ENCODE measurements at regions not wholly inside any gene's neighbourhood (a gene's known extent, or its start where the extent isn't known, plus 50 kb on each side); places are given as distances from the start of the nearest gene placed in this dataset.

GRCh38 chr3:94220426-94220825, 157.6 kb downstream of the NSUN3 start (continued):
- TF ChIP-seq SP1 (IDR thresholded peaks at IDR 0.05; ENCODE audit: low read depth, low read length) (no peak), SIX5 (IDR thresholded peaks at IDR 0.05; ENCODE audit: low read depth, low read length) (no peak), FOSL1 (IDR thresholded peaks at IDR 0.05; ENCODE audit: insufficient read depth, low read depth, low read length) (no peak), ATF2 (IDR thresholded peaks at IDR 0.05; ENCODE audit: low read length) (no peak), RXRA (IDR thresholded peaks at IDR 0.05; ENCODE audit: insufficient read depth, low read depth, low read length) (no peak), ATF3 (IDR thresholded peaks at IDR 0.05; ENCODE audit: insufficient read depth, low read depth, low read length) (no peak), CEBPB (IDR thresholded peaks at IDR 0.05; ENCODE audit: low read depth, low read length) (no peak), CBX5 (IDR thresholded peaks at IDR 0.05; ENCODE audit: low read depth, low read length) (no peak), MAX (IDR thresholded peaks at IDR 0.05) (no peak), BRCA1 (IDR thresholded peaks at IDR 0.05; ENCODE audit: low read depth, low read length) (no peak), SP4 (IDR thresholded peaks at IDR 0.05; ENCODE audit: low read length) (no peak), POU5F1 (IDR thresholded peaks at IDR 0.05; ENCODE audit: low read depth, low read length) (no peak), SP2 (IDR thresholded peaks at IDR 0.05; ENCODE audit: low read length) (no peak)

All from H1 (cell line).